HL-60 (cell line): ENCODE measurements at regions not wholly inside any gene's neighbourhood (a gene's known extent, or its start where the extent isn't known, plus 50 kb on each side); places are given as distances from the start of the nearest gene placed in this dataset.

Experiments
- DNase-seq, 2 experiments: peaks; one replicate each; pipeline ENCODE4 v3.0.0-alpha.2; 2010 to 2020; ENCODE audit warnings: low read depth in 1 of 2, low spot score in 1 of 2
- H3K27ac ChIP-seq: fragments of 250-450 bp; sonication (Bioruptor Pico); replicated peaks from 2 replicates; pipeline ENCODE4 v1.5.1; 2020; ENCODE audit warnings: mild to moderate bottlenecking, moderate library complexity
- H3K27me3 ChIP-seq: fragments of 250-450 bp; sonication (Bioruptor Pico); 2 replicates; pipeline ENCODE4 v1.5.1; 2021; ENCODE audit warnings: mild to moderate bottlenecking, moderate library complexity; ENCODE audit not compliant: insufficient read depth, poor library complexity, severe bottlenecking
- H3K4me3 ChIP-seq: replicated peaks from 2 replicates; pipeline ENCODE4 v1.5.1; 2011; ENCODE audit warnings: mild to moderate bottlenecking, control low read depth, low read length; ENCODE audit not compliant: insufficient read depth
- GABPA ChIP-seq: IDR thresholded peaks from 2 replicates; pipeline ENCODE4 v1.6.1; 2012; ENCODE audit warnings: low read depth
- POLR2AphosphoS5 ChIP-seq: IDR thresholded peaks from 2 replicates; pipeline ENCODE4 v1.6.1; 2012; ENCODE audit warnings: low read depth
- SPI1 ChIP-seq: IDR thresholded peaks from 2 replicates; pipeline ENCODE4 v1.6.1; 2012; ENCODE audit warnings: low read depth, mild to moderate bottlenecking, borderline replicate concordance
- TF ChIP-seq, protein P1 (sequence below): IDR thresholded peaks from 2 replicates; pipeline ENCODE4 v1.6.1; 2012; ENCODE audit warnings: low read depth; ENCODE audit not compliant: insufficient replicate concordance
- TF ChIP-seq, protein P2 (sequence below): IDR thresholded peaks from one replicate; pipeline ENCODE4 v1.5.1; 2011; ENCODE audit warnings: low read length, control low read depth, inconsistent platforms; ENCODE audit not compliant: insufficient read depth

DNA sequence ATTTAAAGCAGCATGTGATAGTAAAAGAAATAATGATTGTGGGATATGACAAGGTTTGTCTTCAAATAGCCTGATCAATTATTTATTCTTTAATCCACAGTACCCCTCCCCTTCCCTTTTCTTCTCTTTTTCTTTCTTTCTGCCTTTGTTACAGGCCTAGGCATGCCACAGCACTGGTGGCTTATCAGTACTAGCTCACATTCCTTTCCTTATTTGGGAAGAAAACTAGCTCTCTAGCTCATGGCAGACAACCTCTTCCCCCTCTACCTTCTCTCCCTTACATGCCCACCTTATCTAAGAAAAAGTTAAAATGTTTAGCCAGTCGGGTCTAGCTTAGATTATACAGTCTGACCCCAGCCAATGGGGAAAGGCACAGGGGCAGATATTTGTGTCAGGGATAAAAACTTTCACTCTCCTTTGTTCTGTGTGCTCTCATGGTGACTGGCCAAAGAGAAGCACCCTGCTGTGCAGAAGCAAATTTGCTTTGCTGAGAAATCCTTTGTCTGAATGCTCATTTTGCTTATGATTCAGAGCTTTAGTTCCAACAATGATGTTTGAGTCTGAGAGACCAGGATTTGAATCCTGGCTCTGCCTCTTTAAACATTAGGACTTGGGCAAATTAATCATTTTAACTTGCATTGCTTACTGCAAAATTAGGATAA is 75.8 kb upstream of the CDH12 start:
- Histone ChIP-seq H3K4me3 (no peak overlapping the region), H3K27me3 (no peaks in the 10 kb centered on the region), H3K27ac (no peak overlapping the region)
- TF ChIP-seq, protein P1, sequence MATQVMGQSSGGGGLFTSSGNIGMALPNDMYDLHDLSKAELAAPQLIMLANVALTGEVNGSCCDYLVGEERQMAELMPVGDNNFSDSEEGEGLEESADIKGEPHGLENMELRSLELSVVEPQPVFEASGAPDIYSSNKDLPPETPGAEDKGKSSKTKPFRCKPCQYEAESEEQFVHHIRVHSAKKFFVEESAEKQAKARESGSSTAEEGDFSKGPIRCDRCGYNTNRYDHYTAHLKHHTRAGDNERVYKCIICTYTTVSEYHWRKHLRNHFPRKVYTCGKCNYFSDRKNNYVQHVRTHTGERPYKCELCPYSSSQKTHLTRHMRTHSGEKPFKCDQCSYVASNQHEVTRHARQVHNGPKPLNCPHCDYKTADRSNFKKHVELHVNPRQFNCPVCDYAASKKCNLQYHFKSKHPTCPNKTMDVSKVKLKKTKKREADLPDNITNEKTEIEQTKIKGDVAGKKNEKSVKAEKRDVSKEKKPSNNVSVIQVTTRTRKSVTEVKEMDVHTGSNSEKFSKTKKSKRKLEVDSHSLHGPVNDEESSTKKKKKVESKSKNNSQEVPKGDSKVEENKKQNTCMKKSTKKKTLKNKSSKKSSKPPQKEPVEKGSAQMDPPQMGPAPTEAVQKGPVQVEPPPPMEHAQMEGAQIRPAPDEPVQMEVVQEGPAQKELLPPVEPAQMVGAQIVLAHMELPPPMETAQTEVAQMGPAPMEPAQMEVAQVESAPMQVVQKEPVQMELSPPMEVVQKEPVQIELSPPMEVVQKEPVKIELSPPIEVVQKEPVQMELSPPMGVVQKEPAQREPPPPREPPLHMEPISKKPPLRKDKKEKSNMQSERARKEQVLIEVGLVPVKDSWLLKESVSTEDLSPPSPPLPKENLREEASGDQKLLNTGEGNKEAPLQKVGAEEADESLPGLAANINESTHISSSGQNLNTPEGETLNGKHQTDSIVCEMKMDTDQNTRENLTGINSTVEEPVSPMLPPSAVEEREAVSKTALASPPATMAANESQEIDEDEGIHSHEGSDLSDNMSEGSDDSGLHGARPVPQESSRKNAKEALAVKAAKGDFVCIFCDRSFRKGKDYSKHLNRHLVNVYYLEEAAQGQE: no peak
- no peak for TF ChIP-seq SPI1
- no peak for TF ChIP-seq GABPA
- TF ChIP-seq POLR2AphosphoS5: no peak
- TF ChIP-seq, protein P2, sequence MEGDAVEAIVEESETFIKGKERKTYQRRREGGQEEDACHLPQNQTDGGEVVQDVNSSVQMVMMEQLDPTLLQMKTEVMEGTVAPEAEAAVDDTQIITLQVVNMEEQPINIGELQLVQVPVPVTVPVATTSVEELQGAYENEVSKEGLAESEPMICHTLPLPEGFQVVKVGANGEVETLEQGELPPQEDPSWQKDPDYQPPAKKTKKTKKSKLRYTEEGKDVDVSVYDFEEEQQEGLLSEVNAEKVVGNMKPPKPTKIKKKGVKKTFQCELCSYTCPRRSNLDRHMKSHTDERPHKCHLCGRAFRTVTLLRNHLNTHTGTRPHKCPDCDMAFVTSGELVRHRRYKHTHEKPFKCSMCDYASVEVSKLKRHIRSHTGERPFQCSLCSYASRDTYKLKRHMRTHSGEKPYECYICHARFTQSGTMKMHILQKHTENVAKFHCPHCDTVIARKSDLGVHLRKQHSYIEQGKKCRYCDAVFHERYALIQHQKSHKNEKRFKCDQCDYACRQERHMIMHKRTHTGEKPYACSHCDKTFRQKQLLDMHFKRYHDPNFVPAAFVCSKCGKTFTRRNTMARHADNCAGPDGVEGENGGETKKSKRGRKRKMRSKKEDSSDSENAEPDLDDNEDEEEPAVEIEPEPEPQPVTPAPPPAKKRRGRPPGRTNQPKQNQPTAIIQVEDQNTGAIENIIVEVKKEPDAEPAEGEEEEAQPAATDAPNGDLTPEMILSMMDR: no peak
- no peak for DNase-seq

DNA sequence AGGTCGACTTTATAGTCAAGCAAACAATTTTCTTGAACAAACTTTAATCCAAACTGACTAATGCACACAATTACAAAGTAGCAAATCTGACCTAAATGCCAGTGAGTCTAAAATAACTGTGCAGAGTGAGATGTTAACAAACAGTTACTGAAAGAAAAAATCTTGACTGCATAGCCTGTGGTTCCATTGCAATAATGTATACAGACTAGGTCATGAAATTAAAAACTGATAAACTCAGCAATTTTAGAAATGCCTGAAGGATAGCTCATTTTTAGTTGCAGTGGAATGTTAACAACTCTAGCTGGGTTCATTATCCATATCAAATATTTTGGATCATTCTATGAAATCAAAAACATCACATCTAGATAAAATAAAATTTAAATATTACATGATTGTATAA is 73.4 kb upstream of the CDH12 start:
- DNase-seq: no peak
- no peak overlapping the region for H3K27ac ChIP-seq
- TF ChIP-seq POLR2AphosphoS5 (no peak), GABPA (no peak), SPI1 (no peak)
- TF ChIP-seq, protein P1: no peak
- TF ChIP-seq, protein P2: no peak
- no peak overlapping the region for H3K4me3 ChIP-seq
- no peaks in the 10 kb centered on the region for H3K27me3 ChIP-seq

DNA sequence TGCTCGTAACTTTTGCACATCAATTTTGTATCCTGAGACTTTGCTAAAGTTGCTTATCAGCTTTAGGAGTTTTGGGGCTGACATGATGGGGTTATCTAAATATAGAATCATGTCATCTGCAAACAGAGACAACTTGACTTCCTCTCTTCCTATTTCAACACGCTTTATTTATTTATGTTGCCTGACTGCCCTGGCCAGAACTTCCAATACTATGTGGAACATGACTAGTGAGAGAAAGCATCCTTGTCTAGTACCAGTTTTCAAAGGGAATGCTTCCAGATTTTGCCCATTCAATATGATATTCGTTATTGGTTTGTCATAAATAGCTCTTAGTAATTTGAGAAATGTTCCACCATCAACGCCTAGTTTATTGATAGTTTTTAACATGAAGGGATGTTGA is 65.4 kb upstream of the CDH12 start:
- Histone ChIP-seq H3K27me3 (no peaks in the 10 kb centered on the region), H3K4me3 (no peak overlapping the region), H3K27ac (no peak overlapping the region)
- no peak for TF ChIP-seq GABPA
- TF ChIP-seq POLR2AphosphoS5: no peak
- TF ChIP-seq, protein P1: no peak
- no peak for TF ChIP-seq SPI1
- TF ChIP-seq, protein P2: no peak
- DNase-seq: no peak
